NCI-H748 treated with DMSO at 0.1 percent for 48 hours (cell line): ENCODE measurements at regions not wholly inside any gene's neighbourhood (a gene's known extent, or its start where the extent isn't known, plus 50 kb on each side); places are given as distances from the start of the nearest gene placed in this dataset.

Experiments
- DNase-seq: peaks from one replicate; lab custom pipeline; 2025; lab: John Stamatoyannopoulos, UW

GRCh38 chr6:6891125-6891721 is 216.5 kb upstream of the RREB1 start:
- peak; percentile 43 for DNase-seq

GRCh38 chr6:6891949-6892461 is 215.8 kb upstream of the RREB1 start:
- no peak for DNase-seq

GRCh38 chr6:6892744-6893583 is 214.8 kb upstream of the RREB1 start:
- no peak for DNase-seq

- no peak for DNase-seq
Observed at GRCh38 chr6:6893701-6894100, 214.1 kb upstream of the RREB1 start.

- DNase-seq = no peak
Observed at GRCh38 chr6:6895929-6896328, 211.8 kb upstream of the RREB1 start.

GRCh38 chr6:6897140-6897539 is 210.6 kb upstream of the RREB1 start:
- no peak for DNase-seq

GRCh38 chr6:6900569-6901204 is 207.1 kb upstream of the RREB1 start:
- DNase-seq = no peak

- DNase-seq = no peak
Observed at GRCh38 chr6:6901205-6901719, 206.5 kb upstream of the RREB1 start.

- no peak for DNase-seq
Observed at GRCh38 chr6:6901945-6902344, 205.8 kb upstream of the RREB1 start.

- DNase-seq = no peak
Observed at GRCh38 chr6:6905961-6906518, 201.7 kb upstream of the RREB1 start.

- DNase-seq = no peak
Observed at GRCh38 chr6:6906570-6907213, 201.1 kb upstream of the RREB1 start.

- no peak for DNase-seq
Observed at GRCh38 chr6:6907286-6907685, 200.5 kb upstream of the RREB1 start.

- no peak for DNase-seq
Observed at GRCh38 chr6:6908121-6908520, 199.6 kb upstream of the RREB1 start.

GRCh38 chr6:6909111-6909510 is 198.7 kb upstream of the RREB1 start:
- no peak for DNase-seq

GRCh38 chr6:6910734-6911295 is 196.9 kb upstream of the RREB1 start:
- DNase-seq = no peak

GRCh38 chr6:6911391-6911790 is 196.4 kb upstream of the RREB1 start:
- DNase-seq = no peak

GRCh38 chr6:6912817-6913744 is 194.7 kb upstream of the RREB1 start:
- DNase-seq = no peak

- no peak for DNase-seq
Observed at GRCh38 chr6:6915219-6915618, 192.5 kb upstream of the RREB1 start.

- no peak for DNase-seq
Observed at GRCh38 chr6:6915813-6916547, 191.8 kb upstream of the RREB1 start.

GRCh38 chr6:6916598-6916997 is 191.2 kb upstream of the RREB1 start:
- DNase-seq = no peak
